ENCODE measurements at regions not wholly inside any gene's neighbourhood (a gene's known extent, or its start where the extent isn't known, plus 50 kb on each side); places are given as distances from the start of the nearest gene placed in this dataset.

DNA sequence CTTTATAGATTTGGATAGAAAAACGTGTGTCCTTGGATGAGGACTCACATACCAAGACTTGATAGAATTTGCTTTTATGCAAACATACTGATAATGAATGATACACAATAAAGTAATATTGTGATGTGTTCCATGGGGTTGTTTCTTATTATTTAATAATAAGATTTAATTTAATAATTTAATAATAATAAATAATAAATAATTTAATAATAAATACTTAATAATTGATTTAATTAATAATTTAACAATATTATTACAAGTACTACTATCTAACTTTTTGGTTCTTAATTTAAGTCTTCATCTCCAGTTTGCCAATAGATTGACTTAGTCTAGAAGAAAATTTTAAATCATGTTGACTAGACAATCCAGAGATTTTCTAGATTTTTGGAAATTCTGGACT is 909.2 kb upstream of the PCDH20 start:
- TF ChIP-seq CTCF (IDR thresholded peaks at IDR 0.05; ENCODE audit: low read depth, low read length, missing input control) (no peak), TAF1 (conservative IDR thresholded peaks at IDR 0.05) (no peak), RAD21 (IDR thresholded peaks at IDR 0.05) (no peak), YY1 (IDR thresholded peaks at IDR 0.05) (no peak), HNF4G (IDR thresholded peaks at IDR 0.05) (no peak)

Measured in liver (tissue), 3 donors.